CD14-positive monocyte (primary cell): ENCODE measurements at regions not wholly inside any gene's neighbourhood (a gene's known extent, or its start where the extent isn't known, plus 50 kb on each side); places are given as distances from the start of the nearest gene placed in this dataset.

Source experiments
- DNase-seq, 3 donors: peaks; one replicate each; pipeline ENCODE4 v3.0.0-alpha.2; 2011 to 2022
- H2AFZ ChIP-seq: 2 replicates; pipeline ENCODE4 v1.6.0; 2012; ENCODE audit warnings: mild to moderate bottlenecking, low read depth, low read length, inconsistent platforms; ENCODE audit not compliant: insufficient read depth, poor library complexity, severe bottlenecking
- H3K27ac ChIP-seq, 2 donors: 1 replicate in 1 of 2; 2 replicates in 1 of 2; pipeline ENCODE4 v1.5.1; 2012 to 2013; ENCODE audit warnings: low read length in 2 of 2, control low read depth in 1 of 2, inconsistent platforms in 1 of 2, low read depth in 1 of 2, mild to moderate bottlenecking in 1 of 2
- H3K27me3 ChIP-seq, 2 donors: one replicate each; pipeline versions ENCODE4 v1.6.0 to v1.6.1; 2011 to 2013; ENCODE audit warnings: low read length in 2 of 2; ENCODE audit not compliant: control insufficient read depth in 2 of 2, insufficient read depth in 2 of 2
- H3K36me3 ChIP-seq, 2 donors: replicated peaks in 1 of 2; 1 replicate in 1 of 2; 2 replicates in 1 of 2; pipeline versions ENCODE4 v1.5.1 to v1.6.1; 2012 to 2013; ENCODE audit warnings: low read length in 2 of 2, control low read depth in 1 of 2, inconsistent platforms in 1 of 2, mild to moderate bottlenecking in 1 of 2; ENCODE audit not compliant: insufficient read depth in 2 of 2, control insufficient read depth in 1 of 2
- H3K4me1 ChIP-seq, 2 donors: 1 replicate in 1 of 2; 2 replicates in 1 of 2; pipeline versions ENCODE4 v1.5.1 to v1.6.1; 2012 to 2013; ENCODE audit warnings: low read length in 2 of 2, control low read depth in 1 of 2, inconsistent platforms in 1 of 2, mild to moderate bottlenecking in 1 of 2, moderate library complexity in 1 of 2; ENCODE audit not compliant: insufficient read depth in 2 of 2, control insufficient read depth in 1 of 2
- H3K4me2 ChIP-seq: replicated peaks from 2 replicates; pipeline ENCODE3; 2012; ENCODE audit warnings: low read length, moderate library complexity, mild to moderate bottlenecking; ENCODE audit not compliant: poor library complexity, severe bottlenecking; ENCODE audit errors: extremely low read depth
- H3K4me3 ChIP-seq, 3 experiments: fragments of 200-600 bp in 1 of 3; sonication (generic) in 1 of 3; replicated peaks in 1 of 3; 1 replicate in 2 of 3; 2 replicates in 1 of 3; pipeline ENCODE4 v1.5.1; 2011 to 2013; ENCODE audit warnings: low read length in 3 of 3, mild to moderate bottlenecking in 3 of 3, control low read depth in 2 of 3, low read depth in 2 of 3, inconsistent platforms in 1 of 3, moderate library complexity in 1 of 3
- H3K79me2 ChIP-seq: 2 replicates; pipeline ENCODE4 v1.6.0; 2012; ENCODE audit warnings: mild to moderate bottlenecking, control low read depth, inconsistent platforms, low read length, moderate library complexity; ENCODE audit not compliant: insufficient read depth
- H3K9ac ChIP-seq: 2 replicates; pipeline ENCODE4 v1.6.0; 2017; ENCODE audit warnings: low read length, mild to moderate bottlenecking; ENCODE audit not compliant: insufficient read depth, poor library complexity, severe bottlenecking
- H3K9me3 ChIP-seq, 2 donors: replicated peaks in 1 of 2; 1 replicate in 1 of 2; 2 replicates in 1 of 2; pipeline versions ENCODE4 v1.5.1 to v1.6.1; 2012 to 2013; ENCODE audit warnings: low read length in 2 of 2, control low read depth in 1 of 2; ENCODE audit not compliant: control insufficient read depth in 1 of 2, insufficient read depth in 1 of 2
- H4K20me1 ChIP-seq: 2 replicates; pipeline ENCODE4 v1.6.0; 2012; ENCODE audit warnings: mild to moderate bottlenecking, low read length, control low read depth, moderate library complexity; ENCODE audit not compliant: insufficient read depth
- H3K27ac Mint-ChIP-seq, 7 donors: one replicate each; pipeline ENCODE4 v1.8.0; 2020; ENCODE audit warnings: mild to moderate bottlenecking in 7 of 7, mixed read lengths in 7 of 7, moderate library complexity in 6 of 7, inconsistent platforms in 2 of 7
- H3K27me3 Mint-ChIP-seq, 3 donors: one replicate each; pipeline ENCODE4 v1.8.0; 2021 to 2022; ENCODE audit warnings: low read depth in 3 of 3, mild to moderate bottlenecking in 3 of 3, mixed read lengths in 3 of 3, moderate library complexity in 3 of 3, inconsistent platforms in 1 of 3
- H3K36me3 Mint-ChIP-seq, 2 donors: one replicate each; pipeline ENCODE4 v1.8.0; 2020; ENCODE audit warnings: mixed read lengths in 2 of 2, inconsistent platforms in 1 of 2, mild to moderate bottlenecking in 1 of 2
- H3K4me1 Mint-ChIP-seq: one replicate; pipeline ENCODE4 v1.8.0; 2020; ENCODE audit warnings: mild to moderate bottlenecking, mixed read lengths
- H3K4me3 Mint-ChIP-seq, 2 donors: one replicate each; pipeline ENCODE4 v1.8.0; 2020; ENCODE audit warnings: mild to moderate bottlenecking in 2 of 2, mixed read lengths in 2 of 2, moderate library complexity in 1 of 2
- H3K9me3 Mint-ChIP-seq, 7 donors: one replicate each; pipeline ENCODE4 v1.8.0; 2020 to 2022; ENCODE audit warnings: mixed read lengths in 7 of 7, mild to moderate bottlenecking in 6 of 7, moderate library complexity in 6 of 7, inconsistent platforms in 2 of 7
- WGBS: methylation state at CpG from one replicate; pipeline ENCODE4 v1.1.5; 2013; ENCODE audit warnings: missing lambda C conversion rate; ENCODE audit not compliant: insufficient coverage; 5-methylcytosine and 5-hydroxymethylcytosine counted together
- intact Hi-C, 2 donors: fragments of 100-400 bp; cut with micrococcal nuclease; formaldehyde crosslinking; loops; one replicate each; pipeline versions ENCODE4 v1.15.0 to v1.15.1; 2023
- TF ChIP-seq, protein P1 (sequence below): fragments of 200-600 bp; IDR thresholded peaks from one replicate; pipeline ENCODE4 v1.8.0; 2022; ENCODE audit warnings: antibody characterized with exemption, mild to moderate bottlenecking

GRCh38 chr1:232378266-232379062, 251.5 kb downstream of the SIPA1L2 start:
- H3K79me2 ChIP-seq: no peaks in the 10 kb centered on the region
- H3K36me3 Mint-ChIP-seq: no peaks in the 10 kb centered on the region
- H3K4me2 ChIP-seq: no peak overlapping the region
- H4K20me1 ChIP-seq: no peaks in the 10 kb centered on the region
- H3K27me3 Mint-ChIP-seq: peaks cover 5 to 14% (median 7%) of the 10 kb centered on the region in 3 donors
- no peak overlapping the region for H2AFZ ChIP-seq
- intact Hi-C loops: no loop called here
- H3K4me3 Mint-ChIP-seq: no peak overlapping the region
- no peaks in the 10 kb centered on the region for H3K27me3 ChIP-seq
- H3K9me3 ChIP-seq: no peaks in the 10 kb centered on the region
- H3K9me3 Mint-ChIP-seq: peaks cover 0 to 6% (median 0%) of the 10 kb centered on the region in 7 donors
- no peaks in the 10 kb centered on the region for H3K4me1 ChIP-seq
- H3K36me3 ChIP-seq: no peaks in the 10 kb centered on the region
- no peak overlapping the region for H3K27ac ChIP-seq
- no peak overlapping the region for H3K27ac Mint-ChIP-seq
- no peak for DNase-seq
- H3K9ac ChIP-seq: no peak overlapping the region
- H3K4me1 Mint-ChIP-seq: no peaks in the 10 kb centered on the region
- TF ChIP-seq, protein P1, sequence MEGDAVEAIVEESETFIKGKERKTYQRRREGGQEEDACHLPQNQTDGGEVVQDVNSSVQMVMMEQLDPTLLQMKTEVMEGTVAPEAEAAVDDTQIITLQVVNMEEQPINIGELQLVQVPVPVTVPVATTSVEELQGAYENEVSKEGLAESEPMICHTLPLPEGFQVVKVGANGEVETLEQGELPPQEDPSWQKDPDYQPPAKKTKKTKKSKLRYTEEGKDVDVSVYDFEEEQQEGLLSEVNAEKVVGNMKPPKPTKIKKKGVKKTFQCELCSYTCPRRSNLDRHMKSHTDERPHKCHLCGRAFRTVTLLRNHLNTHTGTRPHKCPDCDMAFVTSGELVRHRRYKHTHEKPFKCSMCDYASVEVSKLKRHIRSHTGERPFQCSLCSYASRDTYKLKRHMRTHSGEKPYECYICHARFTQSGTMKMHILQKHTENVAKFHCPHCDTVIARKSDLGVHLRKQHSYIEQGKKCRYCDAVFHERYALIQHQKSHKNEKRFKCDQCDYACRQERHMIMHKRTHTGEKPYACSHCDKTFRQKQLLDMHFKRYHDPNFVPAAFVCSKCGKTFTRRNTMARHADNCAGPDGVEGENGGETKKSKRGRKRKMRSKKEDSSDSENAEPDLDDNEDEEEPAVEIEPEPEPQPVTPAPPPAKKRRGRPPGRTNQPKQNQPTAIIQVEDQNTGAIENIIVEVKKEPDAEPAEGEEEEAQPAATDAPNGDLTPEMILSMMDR: no peak
- 94% methylated on average over 12 of the region's 13 CpGs for WGBS
- H3K4me3 ChIP-seq: no peak overlapping the region

- Mint-ChIP-seq H3K4me3 (no peak overlapping the region), H3K27me3 (peaks cover 3 to 16% (median 3%) of the 10 kb centered on the region in 3 donors), H3K9me3 (peaks cover 0 to 2% (median 0%) of the 10 kb centered on the region in 7 donors), H3K27ac (no peak overlapping the region), H3K4me1 (no peaks in the 10 kb centered on the region), H3K36me3 (no peaks in the 10 kb centered on the region)
- Histone ChIP-seq H2AFZ (no peak overlapping the region), H3K4me1 (no peaks in the 10 kb centered on the region), H3K4me2 (no peak overlapping the region), H3K4me3 (no peak overlapping the region), H3K27me3 (no peaks in the 10 kb centered on the region), H3K9me3 (no peaks in the 10 kb centered on the region), H3K79me2 (no peaks in the 10 kb centered on the region), H3K36me3 (no peaks in the 10 kb centered on the region), H3K27ac (no peak overlapping the region), H4K20me1 (no peaks in the 10 kb centered on the region), H3K9ac (no peak overlapping the region)
- intact Hi-C loops: no loop called here
- TF ChIP-seq, protein P1: no peak
- WGBS: no CpG with 5 or more reads among the region's 3 CpGs
- no peak for DNase-seq
Measured at GRCh38 chr1:232377494-232377770, 252.5 kb downstream of the SIPA1L2 start.
